GM12878 (cell line): ENCODE measurements at regions not wholly inside any gene's neighbourhood (a gene's known extent, or its start where the extent isn't known, plus 50 kb on each side); places are given as distances from the start of the nearest gene placed in this dataset.

Experiments
- ATAC-seq: fragments of 200-7000 bp; cut with Tn5 transposase; 3 replicates; pipeline ENCODE4 v1.9.1; 2020; ENCODE audit warnings: mild to moderate bottlenecking, moderate library complexity
- BruUV-seq: library from RNA; stranded (reverse); fragments of 400-500 nt; replicated peaks from 2 replicates; lab custom pipeline; 2021; lab: Mats Ljungman, UMichigan
- CTCF ChIA-PET: fragments of 300-600 bp; sonication (Branson Sonifier 250); formaldehyde crosslinking; extraction: SDS; loops from one replicate; lab custom pipeline; 2021; ENCODE audit warnings: inconsistent platforms; lab: Yijun Ruan, JAX
- POLR2A ChIA-PET: fragments of 350-600 bp; formaldehyde crosslinking; extraction: SDS; loops from one replicate; lab custom pipeline; 2021; ENCODE audit warnings: inconsistent platforms; lab: Charles Lee
- RAD21 ChIA-PET: fragments of 300-600 bp; sonication (Branson Sonifier 250); formaldehyde crosslinking; loops from one replicate; lab custom pipeline; 2023; ENCODE audit warnings: antibody characterized with exemption; ENCODE audit not compliant: unreplicated experiment; lab: Charles Lee
- SMC1A ChIA-PET: fragments of 300-600 bp; sonication (Branson Sonifier 250); formaldehyde crosslinking; loops from one replicate; lab custom pipeline; 2023; ENCODE audit not compliant: unreplicated experiment, uncharacterized antibody; lab: Charles Lee
- DNase-seq: peaks from one replicate; pipeline ENCODE4 v3.0.0-alpha.2; 2011; ENCODE audit warnings: low read depth, low spot score
- FAIRE-seq: peaks from 3 replicates; lab custom pipeline; 2011; peaks lifted over from hg19 to GRCh38; lab: Jason Lieb, UNC
- H2AFZ ChIP-seq: 2 replicates; pipeline ENCODE4 v1.6.0; 2011; ENCODE audit warnings: low read depth, low read length, control low read depth; ENCODE audit not compliant: control insufficient read depth
- H3K27ac ChIP-seq: 2 replicates; pipeline ENCODE4 v1.5.1; 2011; ENCODE audit warnings: control low read depth; ENCODE audit not compliant: control insufficient read depth, insufficient read depth
- H3K27me3 ChIP-seq, 2 experiments: replicated peaks in 1 of 2; 2 replicates each; pipeline versions ENCODE4 v1.6.0 to v1.6.1; 2011; ENCODE audit warnings: low read length in 1 of 2; ENCODE audit not compliant: control insufficient read depth in 2 of 2, insufficient read depth in 2 of 2
- H3K36me3 ChIP-seq, 2 experiments: 2 replicates each; pipeline ENCODE4 v1.5.1; 2011; ENCODE audit warnings: low read length in 1 of 2; ENCODE audit not compliant: control insufficient read depth in 2 of 2, insufficient read depth in 2 of 2
- H3K4me1 ChIP-seq: 2 replicates; pipeline ENCODE4 v1.6.1; 2011; ENCODE audit warnings: mild to moderate bottlenecking, low read length, moderate library complexity, mixed read lengths; ENCODE audit not compliant: control insufficient read depth, insufficient read depth
- H3K4me2 ChIP-seq: 2 replicates; pipeline ENCODE4 v1.6.0; 2011; ENCODE audit warnings: control low read depth; ENCODE audit not compliant: control insufficient read depth, insufficient read depth
- H3K4me3 ChIP-seq: fragments of 200-600 bp; sonication (generic); 2 replicates; pipeline ENCODE4 v1.5.1; 2016
- H3K79me2 ChIP-seq: 2 replicates; pipeline ENCODE4 v1.6.0; 2011; ENCODE audit warnings: low read length; ENCODE audit not compliant: control insufficient read depth, insufficient read depth
- H3K9ac ChIP-seq: 2 replicates; pipeline ENCODE4 v1.8.0; 2011; ENCODE audit warnings: low read length, control low read depth, mixed read lengths; ENCODE audit not compliant: control insufficient read depth, insufficient read depth
- H3K9me3 ChIP-seq: replicated peaks from 3 replicates; pipeline ENCODE4 v1.5.1; 2011; ENCODE audit warnings: mild to moderate bottlenecking, low read length; ENCODE audit not compliant: control insufficient read depth, insufficient read depth
- H4K20me1 ChIP-seq: 2 replicates; pipeline ENCODE4 v1.6.0; 2011; ENCODE audit not compliant: control insufficient read depth, insufficient read depth
- BCL11A ChIP-seq: IDR thresholded peaks from 2 replicates; pipeline ENCODE4 v1.6.1; 2011; ENCODE audit warnings: low read depth, low read length
- BMI1 ChIP-seq: fragments of 450-650 bp; IDR thresholded peaks from 2 replicates; pipeline ENCODE4 v1.6.1; 2016; ENCODE audit warnings: mild to moderate bottlenecking, moderate library complexity, borderline replicate concordance
- E4F1 ChIP-seq: fragments of 450-650 bp; IDR thresholded peaks from 2 replicates; pipeline ENCODE4 v1.6.1; 2018; ENCODE audit warnings: borderline replicate concordance, mild to moderate bottlenecking; ENCODE audit not compliant: partially characterized antibody
- EP300 ChIP-seq, 2 experiments: fragments of 150-350 bp in 1 of 2; IDR thresholded peaks; 2 replicates each; pipeline ENCODE4 v1.6.1; 2011 to 2012; ENCODE audit warnings: low read depth in 2 of 2, low read length in 2 of 2, borderline replicate concordance in 1 of 2, improper control_type of control experiment in 1 of 2, inconsistent platforms in 1 of 2; ENCODE audit not compliant: control insufficient read depth in 1 of 2
- HDAC2 ChIP-seq: fragments of 200-600 bp; sonication (generic); IDR thresholded peaks from 2 replicates; pipeline ENCODE4 v1.6.1; 2017
- PAX8 ChIP-seq: fragments of 450-650 bp; IDR thresholded peaks from 2 replicates; pipeline ENCODE4 v1.6.1; 2017; ENCODE audit warnings: mild to moderate bottlenecking, moderate library complexity
- WGBS: methylation state at CpG from one replicate; pipeline ENCODE4 v1.1.6; 2016; ENCODE audit warnings: low lambda C conversion rate; ENCODE audit not compliant: insufficient replicate concordance, insufficient coverage; ENCODE audit errors: missing lambda C conversion rate; 5-methylcytosine and 5-hydroxymethylcytosine counted together
- in situ Hi-C: fragments of 300-500 bp; cut with MboI; formaldehyde crosslinking; loops from 9 replicates; pipeline ENCODE4 v1.14.3; 2018; ENCODE audit warnings: mixed read lengths
- intact Hi-C: fragments of 100-400 bp; cut with micrococcal nuclease; formaldehyde crosslinking; loops from one replicate; pipeline ENCODE4 v1.14.2; 2022; ENCODE audit not compliant: unreplicated experiment
- TF ChIP-seq, protein P1 (sequence below): IDR thresholded peaks from 2 replicates; pipeline ENCODE4 v1.6.1; 2011; ENCODE audit warnings: borderline replicate concordance, low read depth, mild to moderate bottlenecking, moderate library complexity, low read length; ENCODE audit not compliant: insufficient read depth, poor library complexity, severe bottlenecking

DNA sequence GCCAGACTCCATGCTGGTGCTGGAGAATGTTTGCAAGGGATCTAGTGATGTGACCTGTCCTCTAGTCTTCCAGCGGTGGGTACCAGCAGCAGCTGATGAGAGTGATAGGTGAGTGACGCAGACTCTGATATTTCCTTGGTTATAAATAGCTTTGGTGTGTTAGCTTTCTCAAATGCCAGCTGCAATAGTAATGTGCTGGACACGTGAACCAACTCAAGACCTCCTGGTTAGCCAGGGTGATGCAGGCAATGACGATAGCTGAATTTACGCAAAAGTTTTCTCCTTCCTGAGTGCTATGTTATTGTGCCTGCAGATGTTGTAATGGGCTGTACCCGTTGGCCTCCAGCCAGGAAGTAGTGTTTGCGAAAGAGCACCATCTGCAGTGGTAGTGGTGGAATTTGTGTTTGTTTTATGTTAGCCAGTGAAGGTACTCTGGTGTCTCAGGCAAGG is 129.5 kb downstream of the CYSLTR2 start:
- Histone ChIP-seq H3K9me3 (peaks cover 4% of the 10 kb centered on the region; the same call in 2 of the 3 replicates), H3K36me3 (no peaks in the 10 kb centered on the region), H4K20me1 (no peaks in the 10 kb centered on the region), H3K27ac (no peak overlapping the region), H3K79me2 (no peaks in the 10 kb centered on the region), H3K27me3 (no peaks in the 10 kb centered on the region), H3K4me1 (no peaks in the 10 kb centered on the region), H3K9ac (no peak overlapping the region), H2AFZ (no peak overlapping the region), H3K4me3 (no peak overlapping the region), H3K4me2 (no peak overlapping the region)
- POLR2A ChIA-PET = no interaction called here
- SMC1A ChIA-PET = interaction anchor here (0.6 kb wide), 1 partner anchor 205 kb away, joined by 3 read pairs; no protein-coding TSS in a partner anchor
- WGBS = 53% methylated on average over 7 of the region's 7 CpGs
- RAD21 ChIA-PET = no interaction called here
- FAIRE-seq = no peak
- BruUV-seq = no TSS peak
- in situ Hi-C loops (no loop called here), intact Hi-C loops (no loop called here)
- TF ChIP-seq E4F1 = no peak
- TF ChIP-seq BCL11A = no peak
- no peak for TF ChIP-seq BMI1
- TF ChIP-seq PAX8 = no peak
- TF ChIP-seq, protein P1, sequence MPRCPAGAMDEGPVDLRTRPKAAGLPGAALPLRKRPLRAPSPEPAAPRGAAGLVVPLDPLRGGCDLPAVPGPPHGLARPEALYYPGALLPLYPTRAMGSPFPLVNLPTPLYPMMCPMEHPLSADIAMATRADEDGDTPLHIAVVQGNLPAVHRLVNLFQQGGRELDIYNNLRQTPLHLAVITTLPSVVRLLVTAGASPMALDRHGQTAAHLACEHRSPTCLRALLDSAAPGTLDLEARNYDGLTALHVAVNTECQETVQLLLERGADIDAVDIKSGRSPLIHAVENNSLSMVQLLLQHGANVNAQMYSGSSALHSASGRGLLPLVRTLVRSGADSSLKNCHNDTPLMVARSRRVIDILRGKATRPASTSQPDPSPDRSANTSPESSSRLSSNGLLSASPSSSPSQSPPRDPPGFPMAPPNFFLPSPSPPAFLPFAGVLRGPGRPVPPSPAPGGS = no peak
- no peak for TF ChIP-seq HDAC2
- no peak for TF ChIP-seq EP300 (IDR thresholded peaks at IDR 0.05; ENCODE audit: borderline replicate concordance in 1 of 2, control insufficient read depth in 1 of 2, low read depth in 2 of 2, low read length in 2 of 2)
- no peak for ATAC-seq
- CTCF ChIA-PET = interaction anchor here (1.8 kb wide), 1 partner anchor 12 kb away, joined by 8 read pairs; no protein-coding TSS in a partner anchor
- DNase-seq = no peak
